HEK293T (cell line): ENCODE measurements at regions not wholly inside any gene's neighbourhood (a gene's known extent, or its start where the extent isn't known, plus 50 kb on each side); places are given as distances from the start of the nearest gene placed in this dataset.

ENCODE experiments used
- ARNT ChIP-seq: fragments of 450-650 bp; IDR thresholded peaks from 2 replicates; pipeline ENCODE4 v1.6.1; 2017; ENCODE audit warnings: mild to moderate bottlenecking
- BHLHE40 ChIP-seq: fragments of 450-650 bp; IDR thresholded peaks from 2 replicates; pipeline ENCODE4 v1.6.1; 2016; ENCODE audit warnings: mild to moderate bottlenecking, moderate library complexity, borderline replicate concordance
- ELF4 ChIP-seq: fragments of 450-650 bp; IDR thresholded peaks from 2 replicates; pipeline ENCODE4 v1.6.1; 2017; ENCODE audit warnings: antibody characterized with exemption
- FOXA1 ChIP-seq: fragments of 450-650 bp; IDR thresholded peaks from 2 replicates; pipeline ENCODE4 v1.6.1; 2016; ENCODE audit warnings: mild to moderate bottlenecking
- FOXK2 ChIP-seq: fragments of 450-650 bp; IDR thresholded peaks from 2 replicates; pipeline ENCODE4 v1.6.1; 2016; ENCODE audit warnings: mild to moderate bottlenecking
- FOXM1 ChIP-seq: fragments of 450-650 bp; IDR thresholded peaks from 2 replicates; pipeline ENCODE4 v1.6.1; 2017; ENCODE audit warnings: mild to moderate bottlenecking, borderline replicate concordance
- HDGF ChIP-seq: fragments of 450-650 bp; IDR thresholded peaks from 2 replicates; pipeline ENCODE4 v1.6.1; 2017; ENCODE audit warnings: antibody characterized with exemption, borderline replicate concordance
- LEF1 ChIP-seq: fragments of 450-650 bp; IDR thresholded peaks from 2 replicates; pipeline ENCODE4 v1.6.1; 2017; ENCODE audit warnings: mild to moderate bottlenecking, borderline replicate concordance
- NFRKB ChIP-seq: fragments of 450-650 bp; IDR thresholded peaks from 2 replicates; pipeline ENCODE4 v1.6.1; 2016; ENCODE audit warnings: mild to moderate bottlenecking, moderate library complexity
- PKNOX1 ChIP-seq: fragments of 450-650 bp; IDR thresholded peaks from 2 replicates; pipeline ENCODE4 v1.6.1; 2016
- SP1 ChIP-seq: fragments of 450-650 bp; IDR thresholded peaks from 2 replicates; pipeline ENCODE4 v1.6.1; 2017
- ZNF384 ChIP-seq: fragments of 450-650 bp; IDR thresholded peaks from 2 replicates; pipeline ENCODE4 v1.6.1; 2016

- no peak for TF ChIP-seq FOXA1
- TF ChIP-seq ELF4, result no peak
- TF ChIP-seq FOXM1, result no peak
- no peak for TF ChIP-seq SP1
- TF ChIP-seq BHLHE40, result no peak
- TF ChIP-seq NFRKB, result no peak
- TF ChIP-seq FOXK2, result no peak
- no peak for TF ChIP-seq PKNOX1
- TF ChIP-seq HDGF, result no peak
- no peak for TF ChIP-seq ZNF384
- no peak for TF ChIP-seq LEF1
- TF ChIP-seq ARNT, result no peak
Measured at GRCh38 chr10:131495892-131496291, 184.4 kb upstream of the TCERG1L start.
